ENCODE measurements at regions not wholly inside any gene's neighbourhood (a gene's known extent, or its start where the extent isn't known, plus 50 kb on each side); places are given as distances from the start of the nearest gene placed in this dataset.

- TF ChIP-seq CTCF (IDR thresholded peaks at IDR 0.05; ENCODE audit: borderline replicate concordance, extremely low read depth, low read length, poor library complexity, severe bottlenecking) (no peak), EZH2 (IDR thresholded peaks at IDR 0.05; ENCODE audit: borderline replicate concordance, low read depth, low read length, severe bottlenecking) (no peak)
Measured at GRCh38 chr2:234666911-234667310, 170.0 kb upstream of the ARL4C start.

Measured in DND-41 (cell line).